HL-60 (cell line): ENCODE measurements at regions not wholly inside any gene's neighbourhood (a gene's known extent, or its start where the extent isn't known, plus 50 kb on each side); places are given as distances from the start of the nearest gene placed in this dataset.

Experiments
- GABPA ChIP-seq: IDR thresholded peaks from 2 replicates; pipeline ENCODE4 v1.6.1; 2012; ENCODE audit warnings: low read depth
- POLR2AphosphoS5 ChIP-seq: IDR thresholded peaks from 2 replicates; pipeline ENCODE4 v1.6.1; 2012; ENCODE audit warnings: low read depth
- SPI1 ChIP-seq: IDR thresholded peaks from 2 replicates; pipeline ENCODE4 v1.6.1; 2012; ENCODE audit warnings: low read depth, mild to moderate bottlenecking, borderline replicate concordance
- TF ChIP-seq, protein P1 (sequence below): IDR thresholded peaks from one replicate; pipeline ENCODE4 v1.5.1; 2011; ENCODE audit warnings: low read length, control low read depth, inconsistent platforms; ENCODE audit not compliant: insufficient read depth
- TF ChIP-seq, protein P2 (sequence below): IDR thresholded peaks from 2 replicates; pipeline ENCODE4 v1.6.1; 2012; ENCODE audit warnings: low read depth; ENCODE audit not compliant: insufficient replicate concordance

DNA sequence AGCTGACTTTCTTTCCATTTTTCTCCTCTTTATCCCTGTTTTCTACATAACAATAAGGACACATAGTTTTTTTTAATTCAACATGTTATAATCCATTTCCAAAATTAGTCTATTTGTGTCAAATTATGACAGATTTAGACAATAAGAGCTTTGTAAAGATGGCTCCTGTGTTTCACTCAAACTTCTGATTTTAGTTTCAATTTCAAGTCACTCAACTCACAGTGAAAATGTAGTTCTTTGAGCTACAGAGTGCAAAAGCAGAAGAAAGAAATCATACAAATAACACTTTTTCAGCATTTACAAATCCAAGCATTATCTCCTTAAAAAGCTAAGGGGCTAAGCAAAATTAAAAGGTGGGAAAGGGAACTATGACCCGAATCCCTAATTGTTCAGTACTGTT is 340.7 kb upstream of the TRIB2 start:
- TF ChIP-seq, protein P1, sequence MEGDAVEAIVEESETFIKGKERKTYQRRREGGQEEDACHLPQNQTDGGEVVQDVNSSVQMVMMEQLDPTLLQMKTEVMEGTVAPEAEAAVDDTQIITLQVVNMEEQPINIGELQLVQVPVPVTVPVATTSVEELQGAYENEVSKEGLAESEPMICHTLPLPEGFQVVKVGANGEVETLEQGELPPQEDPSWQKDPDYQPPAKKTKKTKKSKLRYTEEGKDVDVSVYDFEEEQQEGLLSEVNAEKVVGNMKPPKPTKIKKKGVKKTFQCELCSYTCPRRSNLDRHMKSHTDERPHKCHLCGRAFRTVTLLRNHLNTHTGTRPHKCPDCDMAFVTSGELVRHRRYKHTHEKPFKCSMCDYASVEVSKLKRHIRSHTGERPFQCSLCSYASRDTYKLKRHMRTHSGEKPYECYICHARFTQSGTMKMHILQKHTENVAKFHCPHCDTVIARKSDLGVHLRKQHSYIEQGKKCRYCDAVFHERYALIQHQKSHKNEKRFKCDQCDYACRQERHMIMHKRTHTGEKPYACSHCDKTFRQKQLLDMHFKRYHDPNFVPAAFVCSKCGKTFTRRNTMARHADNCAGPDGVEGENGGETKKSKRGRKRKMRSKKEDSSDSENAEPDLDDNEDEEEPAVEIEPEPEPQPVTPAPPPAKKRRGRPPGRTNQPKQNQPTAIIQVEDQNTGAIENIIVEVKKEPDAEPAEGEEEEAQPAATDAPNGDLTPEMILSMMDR: no peak
- TF ChIP-seq GABPA (no peak), POLR2AphosphoS5 (no peak), SPI1 (no peak)
- TF ChIP-seq, protein P2, sequence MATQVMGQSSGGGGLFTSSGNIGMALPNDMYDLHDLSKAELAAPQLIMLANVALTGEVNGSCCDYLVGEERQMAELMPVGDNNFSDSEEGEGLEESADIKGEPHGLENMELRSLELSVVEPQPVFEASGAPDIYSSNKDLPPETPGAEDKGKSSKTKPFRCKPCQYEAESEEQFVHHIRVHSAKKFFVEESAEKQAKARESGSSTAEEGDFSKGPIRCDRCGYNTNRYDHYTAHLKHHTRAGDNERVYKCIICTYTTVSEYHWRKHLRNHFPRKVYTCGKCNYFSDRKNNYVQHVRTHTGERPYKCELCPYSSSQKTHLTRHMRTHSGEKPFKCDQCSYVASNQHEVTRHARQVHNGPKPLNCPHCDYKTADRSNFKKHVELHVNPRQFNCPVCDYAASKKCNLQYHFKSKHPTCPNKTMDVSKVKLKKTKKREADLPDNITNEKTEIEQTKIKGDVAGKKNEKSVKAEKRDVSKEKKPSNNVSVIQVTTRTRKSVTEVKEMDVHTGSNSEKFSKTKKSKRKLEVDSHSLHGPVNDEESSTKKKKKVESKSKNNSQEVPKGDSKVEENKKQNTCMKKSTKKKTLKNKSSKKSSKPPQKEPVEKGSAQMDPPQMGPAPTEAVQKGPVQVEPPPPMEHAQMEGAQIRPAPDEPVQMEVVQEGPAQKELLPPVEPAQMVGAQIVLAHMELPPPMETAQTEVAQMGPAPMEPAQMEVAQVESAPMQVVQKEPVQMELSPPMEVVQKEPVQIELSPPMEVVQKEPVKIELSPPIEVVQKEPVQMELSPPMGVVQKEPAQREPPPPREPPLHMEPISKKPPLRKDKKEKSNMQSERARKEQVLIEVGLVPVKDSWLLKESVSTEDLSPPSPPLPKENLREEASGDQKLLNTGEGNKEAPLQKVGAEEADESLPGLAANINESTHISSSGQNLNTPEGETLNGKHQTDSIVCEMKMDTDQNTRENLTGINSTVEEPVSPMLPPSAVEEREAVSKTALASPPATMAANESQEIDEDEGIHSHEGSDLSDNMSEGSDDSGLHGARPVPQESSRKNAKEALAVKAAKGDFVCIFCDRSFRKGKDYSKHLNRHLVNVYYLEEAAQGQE: no peak
